H1 (cell line): ENCODE measurements at regions not wholly inside any gene's neighbourhood (a gene's known extent, or its start where the extent isn't known, plus 50 kb on each side); places are given as distances from the start of the nearest gene placed in this dataset.

Experiments used
- CTCF ChIA-PET: fragments of 300-600 bp; sonication (Branson Sonifier 250); formaldehyde crosslinking; loops from one replicate; lab custom pipeline; 2021; ENCODE audit not compliant: partially characterized antibody; lab: Charles Lee
- POLR2A ChIA-PET: fragments of 300-600 bp; sonication (Branson Sonifier 250); formaldehyde crosslinking; loops from one replicate; lab custom pipeline; 2021; ENCODE audit warnings: inconsistent platforms; ENCODE audit not compliant: partially characterized antibody; lab: Charles Lee
- DNase-seq, 2 experiments: peaks; one replicate each; pipeline versions ENCODE4 v3.0.0 to v3.0.0-alpha.2; 2010 to 2022; ENCODE audit warnings: low spot score in 2 of 2, low read depth in 1 of 2, mixed read lengths in 1 of 2
- FAIRE-seq: peaks from 2 replicates; lab custom pipeline; 2011; peaks lifted over from hg19 to GRCh38; lab: Jason Lieb, UNC
- H2AFZ ChIP-seq: 2 replicates; pipeline ENCODE4 v1.8.1; 2012; ENCODE audit warnings: low read length, inconsistent platforms
- H2AK5ac ChIP-seq: 2 replicates; pipeline ENCODE4 v1.6.1; 2013; ENCODE audit warnings: low read depth, low read length
- H2BK120ac ChIP-seq: replicated peaks from 2 replicates; pipeline ENCODE3; 2013; ENCODE audit warnings: low read depth, low read length, inconsistent platforms
- H2BK12ac ChIP-seq: 2 replicates; pipeline ENCODE4 v1.6.1; 2013; ENCODE audit warnings: low read depth, low read length
- H2BK15ac ChIP-seq: 2 replicates; pipeline ENCODE4 v1.6.1; 2013; ENCODE audit warnings: low read length
- H2BK20ac ChIP-seq: 2 replicates; pipeline ENCODE4 v1.6.1; 2013; ENCODE audit warnings: low read length
- H2BK5ac ChIP-seq: 2 replicates; pipeline ENCODE4 v1.6.1; 2013; ENCODE audit warnings: low read depth, low read length
- H3K14ac ChIP-seq: 2 replicates; pipeline ENCODE4 v1.6.1; 2013; ENCODE audit warnings: inconsistent platforms; ENCODE audit not compliant: insufficient read length
- H3K18ac ChIP-seq: 2 replicates; pipeline ENCODE4 v1.6.1; 2013; ENCODE audit warnings: low read length; ENCODE audit errors: extremely low read depth
- H3K23ac ChIP-seq: 2 replicates; pipeline ENCODE4 v1.6.1; 2013; ENCODE audit warnings: inconsistent platforms; ENCODE audit not compliant: insufficient read length
- H3K23me2 ChIP-seq: 2 replicates; pipeline ENCODE4 v1.6.1; 2013; ENCODE audit warnings: low read depth, low read length
- H3K27ac ChIP-seq: 2 replicates; pipeline ENCODE4 v1.6.1; 2011; ENCODE audit warnings: low read depth, low read length, inconsistent platforms
- H3K27me3 ChIP-seq, 4 experiments: replicated peaks in 1 of 4; 1 replicate in 1 of 4; 2 replicates in 3 of 4; pipeline versions ENCODE4 v1.6.1 to v1.8.1; 2011 to 2013; ENCODE audit warnings: low read length in 3 of 4, mild to moderate bottlenecking in 3 of 4, inconsistent platforms in 2 of 4, mixed read lengths in 2 of 4, moderate library complexity in 1 of 4; ENCODE audit not compliant: control insufficient read depth in 3 of 4, insufficient read depth in 3 of 4; ENCODE audit errors: extremely low read depth in 1 of 4
- H3K36me3 ChIP-seq, 4 experiments: 2 replicates each; pipeline versions ENCODE4 v1.6.1 to v1.8.1; 2011 to 2013; ENCODE audit warnings: mild to moderate bottlenecking in 4 of 4, low read length in 3 of 4, moderate library complexity in 2 of 4, control low read depth in 1 of 4, inconsistent platforms in 1 of 4; ENCODE audit not compliant: insufficient read depth in 4 of 4, control insufficient read depth in 2 of 4
- H3K4ac ChIP-seq: replicated peaks from 2 replicates; pipeline ENCODE3; 2013; ENCODE audit warnings: low read length, low read depth, mixed read lengths, inconsistent platforms; ENCODE audit not compliant: insufficient read length
- H3K4me1 ChIP-seq, 4 experiments: replicated peaks in 1 of 4; 1 replicate in 1 of 4; 2 replicates in 3 of 4; pipeline versions ENCODE4 v1.6.1 to v1.8.1; 2011 to 2013; ENCODE audit warnings: low read length in 3 of 4, inconsistent platforms in 2 of 4, mixed read lengths in 1 of 4; ENCODE audit not compliant: insufficient read depth in 4 of 4, control insufficient read depth in 3 of 4
- H3K4me2 ChIP-seq, 2 experiments: 2 replicates each; pipeline versions ENCODE4 v1.6.1 to v1.8.1; 2011 to 2013; ENCODE audit warnings: low read depth in 2 of 2, low read length in 2 of 2, control low read depth in 1 of 2, inconsistent platforms in 1 of 2, mild to moderate bottlenecking in 1 of 2; ENCODE audit not compliant: insufficient read depth in 1 of 2
- H3K4me3 ChIP-seq, 4 experiments: fragments of 200-600, 300-600 bp in 1 of 4; sonication (generic), shearing (Covaris generic), sonication (Bioruptor Twin) in 1 of 4; 2 replicates each; pipeline versions ENCODE4 v1.5.1 to v1.8.1; 2011 to 2016; ENCODE audit warnings: low read length in 4 of 4, low read depth in 3 of 4, control low read depth in 2 of 4, inconsistent platforms in 2 of 4, mild to moderate bottlenecking in 2 of 4, mixed read lengths in 1 of 4, moderate library complexity in 1 of 4; ENCODE audit not compliant: insufficient read depth in 2 of 4; ENCODE audit errors: extremely low read depth in 1 of 4
- H3K56ac ChIP-seq: replicated peaks from 2 replicates; pipeline ENCODE3; 2013; ENCODE audit warnings: low read depth, mild to moderate bottlenecking, mixed read lengths, low read length, inconsistent platforms; ENCODE audit not compliant: insufficient read length
- H3K79me1 ChIP-seq: 2 replicates; pipeline ENCODE4 v1.6.1; 2013; ENCODE audit warnings: low read depth, low read length, control low read depth
- H3K79me2 ChIP-seq, 2 experiments: 2 replicates each; pipeline versions ENCODE4 v1.6.1 to v1.8.1; 2012 to 2013; ENCODE audit warnings: low read length in 2 of 2, mild to moderate bottlenecking in 2 of 2, inconsistent platforms in 1 of 2; ENCODE audit not compliant: insufficient read depth in 2 of 2, control insufficient read depth in 1 of 2
- H3K9ac ChIP-seq, 4 experiments: replicated peaks in 1 of 4; 1 replicate in 1 of 4; 2 replicates in 3 of 4; pipeline versions ENCODE4 v1.6.1 to v1.8.1; 2011 to 2013; ENCODE audit warnings: low read depth in 3 of 4, low read length in 3 of 4, control low read depth in 2 of 4, mild to moderate bottlenecking in 2 of 4, moderate library complexity in 2 of 4, inconsistent platforms in 1 of 4; ENCODE audit errors: extremely low read depth in 1 of 4
- H3K9me3 ChIP-seq, 2 experiments: 2 replicates each; pipeline versions ENCODE4 v1.6.1 to v1.8.1; 2012 to 2013; ENCODE audit warnings: mild to moderate bottlenecking in 2 of 2, moderate library complexity in 2 of 2, control low read depth in 1 of 2, inconsistent platforms in 1 of 2, low read depth in 1 of 2, low read length in 1 of 2, mixed read lengths in 1 of 2; ENCODE audit not compliant: insufficient read depth in 2 of 2
- H4K20me1 ChIP-seq, 2 experiments: replicated peaks in 1 of 2; 2 replicates each; pipeline versions ENCODE3 to v1.8.1; 2011 to 2013; ENCODE audit warnings: inconsistent platforms in 2 of 2, low read length in 2 of 2, mild to moderate bottlenecking in 1 of 2; ENCODE audit not compliant: insufficient read depth in 2 of 2, control insufficient read depth in 1 of 2
- H4K5ac ChIP-seq: 2 replicates; pipeline ENCODE4 v1.6.1; 2013; ENCODE audit warnings: low read length, low read depth, mixed read lengths, inconsistent platforms; ENCODE audit not compliant: insufficient read length
- H4K8ac ChIP-seq: 2 replicates; pipeline ENCODE4 v1.8.0; 2013; ENCODE audit warnings: mild to moderate bottlenecking, moderate library complexity, low read length, inconsistent platforms; ENCODE audit not compliant: insufficient read depth; ENCODE audit errors: extremely low read depth
- H4K91ac ChIP-seq: replicated peaks from 2 replicates; pipeline ENCODE3; 2013; ENCODE audit warnings: low read length, mixed read lengths, inconsistent platforms; ENCODE audit not compliant: insufficient read length
- ATF3 ChIP-seq: IDR thresholded peaks from 2 replicates; pipeline ENCODE4 v1.6.1; 2011; ENCODE audit warnings: low read depth, mild to moderate bottlenecking, low read length; ENCODE audit not compliant: insufficient read depth
- CEBPB ChIP-seq: IDR thresholded peaks from 2 replicates; pipeline ENCODE4 v1.6.1; 2012; ENCODE audit warnings: low read depth, low read length
- CHD2 ChIP-seq: IDR thresholded peaks from 2 replicates; pipeline ENCODE4 v1.6.1; 2012; ENCODE audit warnings: low read length, improper control_type of control experiment
- JUN ChIP-seq: IDR thresholded peaks from 2 replicates; pipeline ENCODE4 v1.6.1; 2011; ENCODE audit warnings: low read depth, mild to moderate bottlenecking, improper control_type of control experiment, low read length
- RBBP5 ChIP-seq: IDR thresholded peaks from 2 replicates; pipeline ENCODE4 v1.7.1; 2012; ENCODE audit warnings: low read depth, mild to moderate bottlenecking, inconsistent platforms, low read length, moderate library complexity, borderline replicate concordance
- SIX5 ChIP-seq: IDR thresholded peaks from 2 replicates; pipeline ENCODE4 v1.6.1; 2011; ENCODE audit warnings: mild to moderate bottlenecking, low read depth, low read length
- TAF7 ChIP-seq: optimal IDR thresholded peaks from 2 replicates; pipeline ENCODE3; 2011; ENCODE audit warnings: low read depth, mild to moderate bottlenecking, inconsistent platforms, low read length, moderate library complexity, borderline replicate concordance
- YY1 ChIP-seq: IDR thresholded peaks from 2 replicates; pipeline ENCODE4 v1.6.1; 2011; ENCODE audit warnings: low read depth, mild to moderate bottlenecking, low read length
- WGBS, 2 experiments: shearing (Covaris generic) in 1 of 2; methylation state at CpG; one replicate each; pipeline versions ENCODE4 v1.1.6 to v1.1.7; 2013 to 2015; ENCODE audit warnings: low lambda C conversion rate in 2 of 2, mixed read lengths in 2 of 2, inconsistent platforms in 1 of 2, low coverage in 1 of 2, missing lambda C conversion rate in 1 of 2; ENCODE audit not compliant: insufficient replicate concordance in 2 of 2, insufficient coverage in 1 of 2, insufficient read length in 1 of 2; ENCODE audit errors: extremely low coverage in 1 of 2, missing lambda C conversion rate in 1 of 2; 5-methylcytosine and 5-hydroxymethylcytosine counted together

GRCh38 chr16:35631261-35631945 lies 2172.0 kb downstream of the TP53TG3F start:
- no peak for FAIRE-seq
- Histone ChIP-seq H3K23ac (no peak overlapping the region), H3K79me1 (no peaks in the 10 kb centered on the region), H2BK12ac (no peak overlapping the region), H4K91ac (no peak overlapping the region), H2BK15ac (no peak overlapping the region), H2BK5ac (no peak overlapping the region), H3K36me3 (no peaks in the 10 kb centered on the region), H2BK120ac (no peak overlapping the region), H3K27me3 (no peaks in the 10 kb centered on the region), H3K18ac (no peak overlapping the region)
- WGBS, 2 experiments: 34% methylated on average over 2 of the region's 2 CpGs; no CpG with 5 or more reads in 1 of the 2 experiments
- no peak for TF ChIP-seq ATF3
- no peak for TF ChIP-seq CEBPB
- no peak for TF ChIP-seq YY1
- TF ChIP-seq CHD2: no peak
- TF ChIP-seq JUN: no peak
- TF ChIP-seq RBBP5: no peak
- no peak for TF ChIP-seq TAF7
- no peak for TF ChIP-seq SIX5
- TF ChIP-seq, all 59 proteins: peak for 0
- Histone ChIP-seq H3K4ac (no peak overlapping the region), H3K27ac (no peak overlapping the region), H3K4me1 (no peaks in the 10 kb centered on the region), H4K8ac (no peak overlapping the region), H3K4me3 (no peak overlapping the region), H4K20me1 (no peaks in the 10 kb centered on the region), H3K9me3 (peaks cover 58 to 63% of the 10 kb centered on the region in 2 experiments), H4K5ac (no peak overlapping the region), H3K4me2 (no peak overlapping the region), H3K9ac (no peak overlapping the region), H2AFZ (no peak overlapping the region), H3K56ac (no peak overlapping the region), H2BK20ac (no peak overlapping the region), H3K79me2 (no peaks in the 10 kb centered on the region), H3K14ac (no peak overlapping the region), H2AK5ac (no peak overlapping the region), H3K23me2 (no peaks in the 10 kb centered on the region)
- POLR2A ChIA-PET: no interaction called here
- CTCF ChIA-PET: no interaction called here
- no peak for DNase-seq
